ENCODE measurements at regions not wholly inside any gene's neighbourhood (a gene's known extent, or its start where the extent isn't known, plus 50 kb on each side); places are given as distances from the start of the nearest gene placed in this dataset.

DNA sequence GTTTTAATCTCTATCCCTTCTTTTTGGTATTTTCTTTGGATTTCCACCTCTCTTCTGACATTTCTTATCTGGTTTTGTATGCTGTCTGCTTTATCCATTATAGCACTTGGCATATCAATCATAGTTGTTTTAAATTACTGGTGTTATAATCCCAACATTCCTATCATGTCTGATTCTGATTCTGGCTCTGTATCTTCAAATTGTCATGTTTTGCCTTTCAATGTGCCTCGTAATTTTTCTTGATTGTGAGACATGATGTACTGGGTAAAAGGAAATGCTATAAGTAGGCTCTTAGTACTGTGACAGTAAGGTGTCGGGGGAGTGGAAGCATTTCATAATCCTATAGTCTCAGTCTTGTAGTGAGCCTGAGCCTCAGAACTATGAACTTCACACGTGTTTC is 729.3 kb upstream of the NOVA1 start:
- TF ChIP-seq MAX (IDR thresholded peaks at IDR 0.05; ENCODE audit: low read depth, low read length) = no peak
- TF ChIP-seq, protein P1, sequence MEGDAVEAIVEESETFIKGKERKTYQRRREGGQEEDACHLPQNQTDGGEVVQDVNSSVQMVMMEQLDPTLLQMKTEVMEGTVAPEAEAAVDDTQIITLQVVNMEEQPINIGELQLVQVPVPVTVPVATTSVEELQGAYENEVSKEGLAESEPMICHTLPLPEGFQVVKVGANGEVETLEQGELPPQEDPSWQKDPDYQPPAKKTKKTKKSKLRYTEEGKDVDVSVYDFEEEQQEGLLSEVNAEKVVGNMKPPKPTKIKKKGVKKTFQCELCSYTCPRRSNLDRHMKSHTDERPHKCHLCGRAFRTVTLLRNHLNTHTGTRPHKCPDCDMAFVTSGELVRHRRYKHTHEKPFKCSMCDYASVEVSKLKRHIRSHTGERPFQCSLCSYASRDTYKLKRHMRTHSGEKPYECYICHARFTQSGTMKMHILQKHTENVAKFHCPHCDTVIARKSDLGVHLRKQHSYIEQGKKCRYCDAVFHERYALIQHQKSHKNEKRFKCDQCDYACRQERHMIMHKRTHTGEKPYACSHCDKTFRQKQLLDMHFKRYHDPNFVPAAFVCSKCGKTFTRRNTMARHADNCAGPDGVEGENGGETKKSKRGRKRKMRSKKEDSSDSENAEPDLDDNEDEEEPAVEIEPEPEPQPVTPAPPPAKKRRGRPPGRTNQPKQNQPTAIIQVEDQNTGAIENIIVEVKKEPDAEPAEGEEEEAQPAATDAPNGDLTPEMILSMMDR (IDR thresholded peaks at IDR 0.05; ENCODE audit: low read depth, low read length) = no peak
